MCF 10A (cell line): ENCODE measurements at regions not wholly inside any gene's neighbourhood (a gene's known extent, or its start where the extent isn't known, plus 50 kb on each side); places are given as distances from the start of the nearest gene placed in this dataset.

Source experiments
- BruUV-seq: library from RNA; stranded (reverse); fragments of 400-500 nt; replicated peaks from 2 replicates; lab custom pipeline; 2021; lab: Mats Ljungman, UMichigan
- CTCF ChIA-PET: fragments of 300-600 bp; sonication (Branson Sonifier 250); formaldehyde crosslinking; extraction: SDS; loops from one replicate; lab custom pipeline; 2021; ENCODE audit warnings: antibody characterized with exemption, inconsistent platforms; lab: Yijun Ruan, JAX
- POLR2A ChIA-PET: fragments of 300-600, 350-650 bp; sonication (Branson Sonifier 250); formaldehyde crosslinking; extraction: SDS; loops from one replicate; lab custom pipeline; 2020; ENCODE audit warnings: antibody characterized with exemption, inconsistent platforms; lab: Yijun Ruan, JAX
- DNase-seq: peaks from one replicate; pipeline ENCODE4 v3.0.0-alpha.2; 2018; ENCODE audit not compliant: unreplicated experiment
- H3K27ac Mint-ChIP-seq: one replicate; pipeline ENCODE4 v1.8.0; 2022; ENCODE audit warnings: mild to moderate bottlenecking, low read depth, mixed read lengths; ENCODE audit not compliant: unreplicated experiment
- H3K27me3 Mint-ChIP-seq: one replicate; pipeline ENCODE4 v1.8.0; 2022; ENCODE audit warnings: mixed read lengths; ENCODE audit not compliant: insufficient read depth, unreplicated experiment
- H3K36me3 Mint-ChIP-seq: one replicate; pipeline ENCODE4 v1.8.0; 2022; ENCODE audit warnings: mild to moderate bottlenecking, moderate library complexity, mixed read lengths; ENCODE audit not compliant: insufficient read depth, unreplicated experiment
- H3K4me1 Mint-ChIP-seq: one replicate; pipeline ENCODE4 v1.8.0; 2022; ENCODE audit warnings: mixed read lengths; ENCODE audit not compliant: insufficient read depth, unreplicated experiment
- H3K4me3 Mint-ChIP-seq: one replicate; pipeline ENCODE4 v1.8.0; 2022; ENCODE audit warnings: mild to moderate bottlenecking, moderate library complexity, mixed read lengths; ENCODE audit not compliant: unreplicated experiment
- H3K9me3 Mint-ChIP-seq: one replicate; pipeline ENCODE4 v1.8.0; 2022; ENCODE audit warnings: mixed read lengths; ENCODE audit not compliant: unreplicated experiment
- CTCF ChIP-seq: fragments of 200-600 bp; IDR thresholded peaks from one replicate; pipeline ENCODE4 v1.8.0; 2022; ENCODE audit warnings: antibody characterized with exemption, mild to moderate bottlenecking; ENCODE audit not compliant: unreplicated experiment
- intact Hi-C: fragments of 100-400 bp; cut with micrococcal nuclease; formaldehyde crosslinking; loops from 2 replicates; pipeline ENCODE4 v1.14.1; 2022

- intact Hi-C loops = no loop called here
- DNase-seq = no peak
- no peaks in the 10 kb centered on the region for H3K9me3 Mint-ChIP-seq
- H3K36me3 Mint-ChIP-seq = no peaks in the 10 kb centered on the region
- no peak overlapping the region for H3K4me3 Mint-ChIP-seq
- ChIA-PET CTCF (interaction anchor here (0.6 to 0.9 kb wide), 4 partner anchors 14 to 959 kb away, joined by 3 to 4 read pairs (median 3); no protein-coding TSS in a partner anchor), POLR2A (interaction anchor here (0.6 to 1.8 kb wide), 2 partner anchors 8 to 167 kb away, joined by 4 to 5 read pairs; no protein-coding TSS in a partner anchor)
- no TSS peak for BruUV-seq
- no peak for TF ChIP-seq CTCF
- no peak overlapping the region for H3K27ac Mint-ChIP-seq
- no peaks in the 10 kb centered on the region for H3K27me3 Mint-ChIP-seq
- peaks cover 14% of the 10 kb centered on the region for H3K4me1 Mint-ChIP-seq
Observed at GRCh38 chr15:39399600-39399999, 181.3 kb upstream of the THBS1 start.

GRCh38 chr15:39400002-39400401, 180.9 kb upstream of the THBS1 start:
- H3K4me3 Mint-ChIP-seq = no peak overlapping the region
- BruUV-seq = no TSS peak
- no peak overlapping the region for H3K27ac Mint-ChIP-seq
- H3K36me3 Mint-ChIP-seq = no peaks in the 10 kb centered on the region
- no peak for DNase-seq
- ChIA-PET CTCF (interaction anchor here (0.6 kb wide), 3 partner anchors 8 to 959 kb away, joined by 3 read pairs; no protein-coding TSS in a partner anchor), POLR2A (interaction anchor here (1.8 kb wide), 1 partner anchor 9 kb away, joined by 5 read pairs; no protein-coding TSS in a partner anchor)
- intact Hi-C loops = no loop called here
- TF ChIP-seq CTCF = no peak
- H3K27me3 Mint-ChIP-seq = no peaks in the 10 kb centered on the region
- H3K9me3 Mint-ChIP-seq = no peaks in the 10 kb centered on the region
- peaks cover 18% of the 10 kb centered on the region for H3K4me1 Mint-ChIP-seq

GRCh38 chr15:39400821-39401550, 179.9 kb upstream of the THBS1 start:
- Mint-ChIP-seq H3K4me3 (no peak overlapping the region), H3K27ac (no peak overlapping the region), H3K27me3 (no peaks in the 10 kb centered on the region), H3K9me3 (no peaks in the 10 kb centered on the region), H3K4me1 (peaks cover 22% of the 10 kb centered on the region), H3K36me3 (no peaks in the 10 kb centered on the region)
- CTCF ChIA-PET = interaction anchor here (0.6 to 1.3 kb wide), 3 partner anchors 9 to 228 kb away, joined by 3 read pairs; no protein-coding TSS in a partner anchor
- no peak for DNase-seq
- intact Hi-C loops = no loop called here
- no peak for TF ChIP-seq CTCF
- no TSS peak for BruUV-seq
- POLR2A ChIA-PET = interaction anchor here (1.8 kb wide), 1 partner anchor 10 kb away, joined by 5 read pairs; no protein-coding TSS in a partner anchor

- peaks cover 22% of the 10 kb centered on the region for H3K4me1 Mint-ChIP-seq
- no peaks in the 10 kb centered on the region for H3K36me3 Mint-ChIP-seq
- DNase-seq = peak; percentile 61
- H3K27me3 Mint-ChIP-seq = no peaks in the 10 kb centered on the region
- intact Hi-C loops = no loop called here
- H3K27ac Mint-ChIP-seq = peak overlapping the region; percentile 36
- no peak for TF ChIP-seq CTCF
- ChIA-PET POLR2A (interaction anchor here (1.0 to 2.7 kb wide), 4 partner anchors 9 to 176 kb away, joined by 3 to 27 read pairs (median 13); no protein-coding TSS in a partner anchor), CTCF (interaction anchor here (0.9 kb wide), 1 partner anchor 10 kb away, joined by 4 read pairs; no protein-coding TSS in a partner anchor)
- no peak overlapping the region for H3K4me3 Mint-ChIP-seq
- no TSS peak for BruUV-seq
- H3K9me3 Mint-ChIP-seq = no peaks in the 10 kb centered on the region
Observed at GRCh38 chr15:39403640-39404117, 177.2 kb upstream of the THBS1 start.
